ENCODE measurements at regions not wholly inside any gene's neighbourhood (a gene's known extent, or its start where the extent isn't known, plus 50 kb on each side); places are given as distances from the start of the nearest gene placed in this dataset.
"Not testable (repeated sequence)": the region's sequence is repeated elsewhere in the genome, so short reads cannot be mapped to it uniquely, and the experiment has no call there.

DNA sequence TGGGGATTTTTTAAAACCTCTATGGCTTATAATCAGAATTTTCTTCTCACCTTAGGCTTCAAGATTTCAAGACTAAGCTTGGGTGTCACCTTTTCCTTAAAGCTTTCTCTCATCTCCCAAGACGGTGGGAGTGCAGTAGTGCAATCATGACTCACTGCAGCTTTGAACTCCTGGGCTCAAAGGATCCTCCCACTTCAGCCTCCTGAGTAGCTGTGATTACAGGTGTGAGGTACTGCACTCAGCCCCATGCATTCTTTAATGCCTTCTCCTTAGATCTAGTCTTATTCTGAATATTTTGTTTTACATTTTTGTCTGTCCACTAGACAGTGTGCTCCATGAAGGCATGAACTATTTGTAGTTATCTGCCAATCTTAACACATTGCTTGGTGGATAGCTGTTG lies 55.7 kb upstream of the FAT3 start:
- no peaks in the 10 kb centered on the region for H3K27me3 ChIP-seq (ENCODE audit: control insufficient read depth in 1 of 2, insufficient read depth in 2 of 2, low read length in 2 of 2)
- no peaks in the 10 kb centered on the region for H3K4me1 ChIP-seq (ENCODE audit: control insufficient read depth, insufficient read depth, low read length)
- no peaks in the 10 kb centered on the region for H3K36me3 ChIP-seq (ENCODE audit: control insufficient read depth in 2 of 2, insufficient read depth in 2 of 2, low read length in 2 of 2)
- no peaks in the 10 kb centered on the region for H3K9me3 ChIP-seq (ENCODE audit: control insufficient read depth in 2 of 2, low read length in 2 of 2)
- H3K4me3 ChIP-seq (ENCODE audit: low read length in 2 of 2), result no peak overlapping the region
- H3K27ac ChIP-seq (ENCODE audit: low read length), result no peak overlapping the region
- no peak overlapping the region for H3K9ac ChIP-seq (ENCODE audit: low read length in 2 of 2)

DNA sequence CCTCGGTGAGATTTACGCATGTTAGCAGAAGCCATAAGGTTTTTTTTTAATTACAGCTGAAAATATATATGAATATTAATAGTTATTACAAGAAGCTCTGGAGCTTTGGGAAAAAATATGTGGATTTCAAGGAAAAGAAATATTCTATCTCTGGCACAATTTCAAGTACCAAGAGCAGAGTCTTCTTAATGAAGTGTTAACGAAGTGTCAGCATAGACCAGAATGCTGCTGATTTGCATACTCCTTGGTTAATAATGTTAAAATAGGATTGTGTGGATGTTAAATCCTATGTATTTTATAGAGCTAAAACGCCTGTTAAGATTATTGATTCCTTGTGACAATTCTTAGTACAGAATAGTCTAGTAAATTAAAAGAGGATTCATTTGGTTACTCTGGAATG lies 57.0 kb upstream of the FAT3 start:
- H3K27ac ChIP-seq (ENCODE audit: low read length), result no peak overlapping the region
- no peak overlapping the region for H3K9ac ChIP-seq (ENCODE audit: low read length in 2 of 2)
- no peaks in the 10 kb centered on the region for H3K4me1 ChIP-seq (ENCODE audit: control insufficient read depth, insufficient read depth, low read length)
- no peaks in the 10 kb centered on the region for H3K27me3 ChIP-seq (ENCODE audit: control insufficient read depth in 1 of 2, insufficient read depth in 2 of 2, low read length in 2 of 2)
- no peaks in the 10 kb centered on the region for H3K9me3 ChIP-seq (ENCODE audit: control insufficient read depth in 2 of 2, low read length in 2 of 2)
- H3K4me3 ChIP-seq (ENCODE audit: low read length in 2 of 2), result no peak overlapping the region
- no peaks in the 10 kb centered on the region for H3K36me3 ChIP-seq (ENCODE audit: control insufficient read depth in 2 of 2, insufficient read depth in 2 of 2, low read length in 2 of 2)

GRCh38 chr11:92166335-92166734 lies 58.3 kb upstream of the FAT3 start:
- Histone ChIP-seq H3K9ac (ENCODE audit: low read length in 2 of 2) (no peak overlapping the region), H3K4me3 (ENCODE audit: low read length in 2 of 2) (no peak overlapping the region), H3K36me3 (ENCODE audit: control insufficient read depth in 2 of 2, insufficient read depth in 2 of 2, low read length in 2 of 2) (no peaks in the 10 kb centered on the region), H3K27me3 (ENCODE audit: control insufficient read depth in 1 of 2, insufficient read depth in 2 of 2, low read length in 2 of 2) (no peaks in the 10 kb centered on the region), H3K9me3 (ENCODE audit: control insufficient read depth in 2 of 2, low read length in 2 of 2) (no peaks in the 10 kb centered on the region), H3K4me1 (ENCODE audit: control insufficient read depth, insufficient read depth, low read length) (no peaks in the 10 kb centered on the region), H3K27ac (ENCODE audit: low read length) (no peak overlapping the region)

DNA sequence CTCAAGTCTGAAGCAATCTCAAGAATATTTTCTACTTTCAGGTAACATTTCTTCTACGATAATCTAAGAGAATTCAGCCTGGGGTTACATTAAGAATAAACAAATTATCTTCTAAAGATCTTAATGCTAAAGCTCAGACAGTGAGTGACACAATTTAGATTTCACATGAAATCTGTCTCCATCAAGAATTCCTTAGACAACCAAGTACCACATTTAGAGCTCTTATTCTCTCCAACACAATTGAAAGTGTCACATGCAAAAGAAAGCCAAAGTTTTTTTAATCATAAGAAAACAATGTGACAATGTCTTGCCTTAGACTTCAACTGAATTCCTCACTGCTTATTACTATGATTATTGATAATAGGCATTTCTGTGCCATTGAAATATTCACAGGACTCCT lies 60.7 kb upstream of the FAT3 start:
- Histone ChIP-seq H3K36me3 (ENCODE audit: control insufficient read depth in 2 of 2, insufficient read depth in 2 of 2, low read length in 2 of 2) (no peaks in the 10 kb centered on the region), H3K27ac (ENCODE audit: low read length) (no peak overlapping the region), H3K9ac (ENCODE audit: low read length in 2 of 2) (no peak overlapping the region), H3K4me3 (ENCODE audit: low read length in 2 of 2) (no peak overlapping the region), H3K4me1 (ENCODE audit: control insufficient read depth, insufficient read depth, low read length) (no peaks in the 10 kb centered on the region), H3K9me3 (ENCODE audit: control insufficient read depth in 2 of 2, low read length in 2 of 2) (no peaks in the 10 kb centered on the region), H3K27me3 (ENCODE audit: control insufficient read depth in 1 of 2, insufficient read depth in 2 of 2, low read length in 2 of 2) (no peaks in the 10 kb centered on the region)

DNA sequence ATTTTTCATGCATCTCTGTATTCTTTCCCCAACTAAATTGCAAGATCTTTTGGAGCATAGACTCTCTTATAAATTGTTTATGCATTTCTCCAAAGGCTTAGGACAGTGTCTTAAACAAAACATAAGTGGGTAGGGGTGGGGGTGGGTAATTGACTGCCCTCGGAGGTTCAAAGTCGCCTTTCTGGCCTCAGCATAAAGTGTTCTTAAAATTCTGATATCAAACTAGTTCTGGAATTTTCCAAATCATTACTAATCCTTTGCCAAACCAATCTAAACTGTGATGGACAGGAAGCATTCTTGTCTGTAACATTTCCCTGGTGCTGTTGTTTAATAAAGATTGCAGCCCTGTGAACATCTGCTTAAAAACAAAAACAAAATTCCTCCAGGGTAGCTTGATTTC lies 61.8 kb upstream of the FAT3 start:
- Histone ChIP-seq H3K36me3 (ENCODE audit: control insufficient read depth in 2 of 2, insufficient read depth in 2 of 2, low read length in 2 of 2) (no peaks in the 10 kb centered on the region), H3K27me3 (ENCODE audit: control insufficient read depth in 1 of 2, insufficient read depth in 2 of 2, low read length in 2 of 2) (no peaks in the 10 kb centered on the region), H3K9ac (ENCODE audit: low read length in 2 of 2) (no peak overlapping the region), H3K4me1 (ENCODE audit: control insufficient read depth, insufficient read depth, low read length) (no peaks in the 10 kb centered on the region), H3K9me3 (ENCODE audit: control insufficient read depth in 2 of 2, low read length in 2 of 2) (no peaks in the 10 kb centered on the region), H3K27ac (ENCODE audit: low read length) (no peak overlapping the region), H3K4me3 (ENCODE audit: low read length in 2 of 2) (no peak overlapping the region)

DNA sequence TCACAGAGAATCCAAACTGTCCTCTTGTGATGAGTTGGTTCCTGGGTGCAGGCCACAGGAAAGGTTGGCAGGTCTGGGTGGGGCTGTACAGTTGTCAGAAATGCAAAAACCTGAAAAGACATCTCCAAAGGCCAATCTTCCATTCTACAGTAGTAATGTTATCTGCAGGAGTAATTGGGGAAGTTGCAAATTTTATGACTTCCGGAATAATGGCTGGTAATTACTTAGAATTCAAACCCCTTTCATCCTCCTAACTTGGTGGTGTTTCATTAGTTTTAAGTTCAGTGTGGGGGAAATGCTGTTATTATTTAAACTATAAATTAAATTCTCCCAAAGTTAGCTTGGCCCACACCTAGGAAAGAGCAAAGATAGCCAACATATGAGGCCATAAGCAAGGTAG lies 64.7 kb upstream of the FAT3 start:
- no peaks in the 10 kb centered on the region for H3K9me3 ChIP-seq (ENCODE audit: control insufficient read depth in 2 of 2, low read length in 2 of 2)
- H3K4me3 ChIP-seq (ENCODE audit: low read length in 2 of 2), result no peak overlapping the region
- H3K27ac ChIP-seq (ENCODE audit: low read length), result no peak overlapping the region
- no peaks in the 10 kb centered on the region for H3K36me3 ChIP-seq (ENCODE audit: control insufficient read depth in 2 of 2, insufficient read depth in 2 of 2, low read length in 2 of 2)
- H3K4me1 ChIP-seq (ENCODE audit: control insufficient read depth, insufficient read depth, low read length), result no peaks in the 10 kb centered on the region
- H3K27me3 ChIP-seq (ENCODE audit: control insufficient read depth in 1 of 2, insufficient read depth in 2 of 2, low read length in 2 of 2), result no peaks in the 10 kb centered on the region
- no peak overlapping the region for H3K9ac ChIP-seq (ENCODE audit: low read length in 2 of 2)

GRCh38 chr11:92157390-92157789 lies 67.2 kb upstream of the FAT3 start:
- H3K27ac ChIP-seq (ENCODE audit: low read length); H3K9me3 ChIP-seq (ENCODE audit: control insufficient read depth in 2 of 2, low read length in 2 of 2); H3K27me3 ChIP-seq (ENCODE audit: control insufficient read depth in 1 of 2, insufficient read depth in 2 of 2, low read length in 2 of 2); H3K4me1 ChIP-seq (ENCODE audit: control insufficient read depth, insufficient read depth, low read length); H3K4me3 ChIP-seq (ENCODE audit: low read length in 2 of 2); H3K9ac ChIP-seq (ENCODE audit: low read length in 2 of 2); H3K36me3 ChIP-seq (ENCODE audit: control insufficient read depth in 2 of 2, insufficient read depth in 2 of 2, low read length in 2 of 2): not testable (repeated sequence)

DNA sequence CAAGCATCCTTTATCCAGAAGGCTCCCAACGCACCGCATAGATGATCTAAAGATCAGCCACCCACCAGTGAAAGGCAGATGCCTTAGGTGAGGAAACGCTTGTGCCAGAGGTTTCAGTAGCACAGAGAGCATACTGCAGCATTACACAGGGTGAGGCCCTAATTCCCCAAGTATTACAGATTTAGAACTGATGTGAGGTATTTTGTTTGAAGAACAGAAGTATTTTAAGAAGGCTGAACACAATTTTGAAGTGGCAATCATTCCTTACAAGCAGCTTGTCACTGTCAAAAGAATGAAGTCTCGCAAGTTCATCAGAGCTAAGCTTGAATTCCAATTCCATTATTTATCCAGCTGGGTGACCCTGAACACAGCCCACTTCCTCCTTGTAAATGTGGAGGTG lies 70.0 kb upstream of the FAT3 start:
- no peaks in the 10 kb centered on the region for H3K36me3 ChIP-seq (ENCODE audit: control insufficient read depth in 2 of 2, insufficient read depth in 2 of 2, low read length in 2 of 2)
- H3K27me3 ChIP-seq (ENCODE audit: control insufficient read depth in 1 of 2, insufficient read depth in 2 of 2, low read length in 2 of 2), result no peaks in the 10 kb centered on the region
- no peaks in the 10 kb centered on the region for H3K9me3 ChIP-seq (ENCODE audit: control insufficient read depth in 2 of 2, low read length in 2 of 2)
- H3K27ac ChIP-seq (ENCODE audit: low read length), result no peak overlapping the region
- H3K4me3 ChIP-seq (ENCODE audit: low read length in 2 of 2), result no peak overlapping the region
- H3K9ac ChIP-seq (ENCODE audit: low read length in 2 of 2), result no peak overlapping the region
- no peaks in the 10 kb centered on the region for H3K4me1 ChIP-seq (ENCODE audit: control insufficient read depth, insufficient read depth, low read length)

DNA sequence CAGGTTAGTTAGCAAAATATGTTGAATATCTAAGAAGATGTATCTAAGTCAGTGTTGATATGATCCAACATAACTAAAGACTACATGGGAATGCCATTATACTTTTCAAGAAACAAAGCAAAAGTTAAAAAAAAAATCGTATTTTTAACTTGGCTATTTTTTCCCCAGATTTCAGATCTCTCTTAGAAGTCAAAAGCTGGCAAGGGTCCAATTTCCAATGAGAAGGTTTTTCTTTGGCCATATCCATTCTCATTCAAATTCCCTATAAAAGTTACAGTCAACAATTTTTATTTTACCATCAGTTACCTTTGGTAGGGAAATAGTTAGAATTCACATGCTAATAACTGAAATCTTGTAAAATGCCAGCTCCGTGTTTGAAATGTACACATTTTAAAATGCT lies 70.5 kb upstream of the FAT3 start:
- H3K9ac ChIP-seq (ENCODE audit: low read length in 2 of 2), result no peak overlapping the region
- no peaks in the 10 kb centered on the region for H3K27me3 ChIP-seq (ENCODE audit: control insufficient read depth in 1 of 2, insufficient read depth in 2 of 2, low read length in 2 of 2)
- no peak overlapping the region for H3K4me3 ChIP-seq (ENCODE audit: low read length in 2 of 2)
- no peaks in the 10 kb centered on the region for H3K4me1 ChIP-seq (ENCODE audit: control insufficient read depth, insufficient read depth, low read length)
- H3K9me3 ChIP-seq (ENCODE audit: control insufficient read depth in 2 of 2, low read length in 2 of 2), result no peaks in the 10 kb centered on the region
- H3K27ac ChIP-seq (ENCODE audit: low read length), result no peak overlapping the region
- H3K36me3 ChIP-seq (ENCODE audit: control insufficient read depth in 2 of 2, insufficient read depth in 2 of 2, low read length in 2 of 2), result no peaks in the 10 kb centered on the region

- H3K36me3 ChIP-seq (ENCODE audit: control insufficient read depth in 2 of 2, insufficient read depth in 2 of 2, low read length in 2 of 2), result no peaks in the 10 kb centered on the region
- H3K4me1 ChIP-seq (ENCODE audit: control insufficient read depth, insufficient read depth, low read length), result no peaks in the 10 kb centered on the region
- H3K27ac ChIP-seq (ENCODE audit: low read length), result no peak overlapping the region
- H3K27me3 ChIP-seq (ENCODE audit: control insufficient read depth in 1 of 2, insufficient read depth in 2 of 2, low read length in 2 of 2), result no peaks in the 10 kb centered on the region
- H3K9ac ChIP-seq (ENCODE audit: low read length in 2 of 2), result no peak overlapping the region
- no peaks in the 10 kb centered on the region for H3K9me3 ChIP-seq (ENCODE audit: control insufficient read depth in 2 of 2, low read length in 2 of 2)
- no peak overlapping the region for H3K4me3 ChIP-seq (ENCODE audit: low read length in 2 of 2)
Measured at GRCh38 chr11:92153542-92153941, 71.1 kb upstream of the FAT3 start.

DNA sequence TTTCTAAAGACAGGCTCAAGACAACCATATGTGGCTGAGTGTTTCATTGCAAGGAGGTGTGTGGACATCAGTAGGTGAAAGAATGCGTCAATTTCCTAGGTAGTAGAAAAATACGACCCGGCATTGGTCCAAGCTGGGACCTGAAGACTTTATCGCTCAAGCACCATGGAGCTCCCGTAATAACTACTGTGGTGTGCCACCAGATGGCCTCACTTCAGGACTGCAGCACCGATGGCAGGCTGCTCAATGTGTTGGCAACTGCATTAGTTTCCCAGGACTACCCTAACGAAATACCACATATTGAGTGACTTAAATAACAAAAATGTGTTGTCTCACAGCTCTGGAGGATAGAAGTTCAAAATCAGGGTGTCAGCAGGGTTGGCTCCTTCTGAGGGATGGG lies 72.4 kb upstream of the FAT3 start:
- H3K9me3 ChIP-seq (ENCODE audit: control insufficient read depth in 2 of 2, low read length in 2 of 2), result no peaks in the 10 kb centered on the region
- H3K36me3 ChIP-seq (ENCODE audit: control insufficient read depth in 2 of 2, insufficient read depth in 2 of 2, low read length in 2 of 2), result no peaks in the 10 kb centered on the region

DNA sequence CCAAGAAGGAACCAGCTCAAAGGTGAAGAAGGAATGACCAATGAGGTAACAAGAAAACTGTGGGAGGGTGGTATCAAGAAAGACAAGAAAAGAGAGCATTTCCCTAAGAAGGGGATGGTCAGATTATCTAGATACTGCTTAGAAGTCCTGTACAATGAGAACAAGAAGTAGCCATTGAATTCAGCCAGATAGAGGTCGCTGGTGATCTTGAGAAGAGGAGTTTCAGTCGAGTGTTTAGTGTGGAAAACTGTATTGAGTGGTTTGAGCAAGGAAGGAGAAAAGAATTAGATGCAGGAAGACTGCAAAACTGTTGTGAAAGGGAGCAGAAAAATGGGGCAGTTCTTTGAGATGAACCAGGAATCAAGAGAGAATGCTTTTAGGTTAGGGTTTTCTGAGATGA lies 74.6 kb upstream of the FAT3 start:
- Histone ChIP-seq H3K27me3 (ENCODE audit: control insufficient read depth in 1 of 2, insufficient read depth in 2 of 2, low read length in 2 of 2) (no peaks in the 10 kb centered on the region), H3K4me3 (ENCODE audit: low read length in 2 of 2) (no peak overlapping the region), H3K9ac (ENCODE audit: low read length in 2 of 2) (no peak overlapping the region), H3K4me1 (ENCODE audit: control insufficient read depth, insufficient read depth, low read length) (no peaks in the 10 kb centered on the region), H3K9me3 (ENCODE audit: control insufficient read depth in 2 of 2, low read length in 2 of 2) (no peaks in the 10 kb centered on the region), H3K36me3 (ENCODE audit: control insufficient read depth in 2 of 2, insufficient read depth in 2 of 2, low read length in 2 of 2) (no peaks in the 10 kb centered on the region), H3K27ac (ENCODE audit: low read length) (no peak overlapping the region)

More for the DNA sequence above, 72.4 kb upstream of the FAT3 start:
- Histone ChIP-seq H3K9ac (ENCODE audit: low read length in 2 of 2) (no peak overlapping the region), H3K4me3 (ENCODE audit: low read length in 2 of 2) (no peak overlapping the region), H3K27ac (ENCODE audit: low read length) (no peak overlapping the region), H3K4me1 (ENCODE audit: control insufficient read depth, insufficient read depth, low read length) (no peaks in the 10 kb centered on the region), H3K27me3 (ENCODE audit: control insufficient read depth in 1 of 2, insufficient read depth in 2 of 2, low read length in 2 of 2) (no peaks in the 10 kb centered on the region)

Measured in stomach smooth muscle (tissue), 2 donors.